ENCODE measurements at regions not wholly inside any gene's neighbourhood (a gene's known extent, or its start where the extent isn't known, plus 50 kb on each side); places are given as distances from the start of the nearest gene placed in this dataset.

DNA sequence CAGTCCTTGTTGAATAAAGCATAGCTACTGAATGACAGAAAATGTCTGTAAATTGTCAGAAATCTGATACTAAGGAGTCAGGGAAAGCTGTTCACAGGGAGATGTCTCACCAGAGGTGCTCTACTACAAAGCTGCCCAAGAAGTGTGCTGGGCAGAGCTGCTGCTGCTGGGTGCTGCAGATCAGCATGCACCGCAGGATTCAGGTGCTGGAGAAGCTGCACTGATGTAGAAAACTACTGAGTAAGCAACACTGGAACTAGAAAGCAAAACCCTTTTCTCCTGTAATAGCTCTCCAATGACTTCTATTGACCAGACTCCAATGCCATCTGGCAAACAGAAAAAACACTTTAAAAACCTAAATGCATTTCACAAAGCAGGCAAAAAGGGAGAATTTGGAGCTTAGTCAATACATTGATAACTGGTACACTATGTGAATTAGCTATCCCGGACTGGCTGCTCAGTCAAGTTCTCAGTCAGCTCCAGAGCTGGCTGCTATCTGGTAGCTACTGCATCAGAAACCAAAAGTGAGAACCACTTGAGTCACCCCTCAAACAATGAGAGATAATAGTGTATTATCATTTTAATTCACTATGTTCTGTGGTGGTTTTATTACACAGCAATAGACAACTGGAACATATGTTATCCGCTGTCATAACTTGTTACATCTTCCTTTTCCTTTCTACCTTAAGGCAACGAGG is 493.1 kb downstream of the CPS1 start:
- H3K4me3 ChIP-seq = no peak overlapping the region
- no peaks in the 10 kb centered on the region for H3K36me3 ChIP-seq
- H3K27me3 ChIP-seq = no peaks in the 10 kb centered on the region
- TF ChIP-seq EP300 (IDR thresholded peaks at IDR 0.05) = no peak
- TF ChIP-seq, protein P1, sequence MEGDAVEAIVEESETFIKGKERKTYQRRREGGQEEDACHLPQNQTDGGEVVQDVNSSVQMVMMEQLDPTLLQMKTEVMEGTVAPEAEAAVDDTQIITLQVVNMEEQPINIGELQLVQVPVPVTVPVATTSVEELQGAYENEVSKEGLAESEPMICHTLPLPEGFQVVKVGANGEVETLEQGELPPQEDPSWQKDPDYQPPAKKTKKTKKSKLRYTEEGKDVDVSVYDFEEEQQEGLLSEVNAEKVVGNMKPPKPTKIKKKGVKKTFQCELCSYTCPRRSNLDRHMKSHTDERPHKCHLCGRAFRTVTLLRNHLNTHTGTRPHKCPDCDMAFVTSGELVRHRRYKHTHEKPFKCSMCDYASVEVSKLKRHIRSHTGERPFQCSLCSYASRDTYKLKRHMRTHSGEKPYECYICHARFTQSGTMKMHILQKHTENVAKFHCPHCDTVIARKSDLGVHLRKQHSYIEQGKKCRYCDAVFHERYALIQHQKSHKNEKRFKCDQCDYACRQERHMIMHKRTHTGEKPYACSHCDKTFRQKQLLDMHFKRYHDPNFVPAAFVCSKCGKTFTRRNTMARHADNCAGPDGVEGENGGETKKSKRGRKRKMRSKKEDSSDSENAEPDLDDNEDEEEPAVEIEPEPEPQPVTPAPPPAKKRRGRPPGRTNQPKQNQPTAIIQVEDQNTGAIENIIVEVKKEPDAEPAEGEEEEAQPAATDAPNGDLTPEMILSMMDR (IDR thresholded peaks at IDR 0.05) = no peak
- TF ChIP-seq POLR2A (IDR thresholded peaks at IDR 0.05) = no peak
- H3K4me1 ChIP-seq = no peaks in the 10 kb centered on the region
- no peak overlapping the region for H3K27ac ChIP-seq
- no peak for DNase-seq (ENCODE audit: low spot score in 2 of 2)
- 90 to 96% methylated on average over 4 of the region's 4 CpGs for WGBS, 2 donors
- H3K9me3 ChIP-seq = no peaks in the 10 kb centered on the region

DNA sequence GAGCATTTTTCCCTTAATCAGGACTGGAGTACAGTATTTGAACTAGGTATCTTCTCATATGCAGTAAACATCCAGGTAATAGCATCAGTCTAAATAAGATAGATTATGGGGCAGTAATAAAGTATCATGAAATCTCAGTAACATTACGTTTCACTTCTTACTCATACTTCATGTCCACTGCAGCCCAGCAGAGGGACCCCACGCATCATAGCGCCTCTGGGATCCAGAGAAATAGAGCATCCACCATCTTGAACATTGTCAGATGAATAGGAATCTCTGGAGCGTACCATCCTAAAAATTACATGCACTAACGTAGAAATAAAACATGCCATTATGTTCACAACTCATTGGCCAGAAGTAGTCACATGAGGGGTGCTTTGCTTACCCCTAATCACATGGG is 499.0 kb downstream of the CPS1 start:
- Histone ChIP-seq H3K9me3 (no peaks in the 10 kb centered on the region), H3K36me3 (no peaks in the 10 kb centered on the region), H3K27ac (no peak overlapping the region), H3K27me3 (no peaks in the 10 kb centered on the region), H3K4me1 (no peaks in the 10 kb centered on the region), H3K4me3 (no peak overlapping the region)
- TF ChIP-seq POLR2A (IDR thresholded peaks at IDR 0.05) (no peak), EP300 (IDR thresholded peaks at IDR 0.05) (no peak)
- TF ChIP-seq, protein P1 (IDR thresholded peaks at IDR 0.05) = no peak
- 80 to 84% methylated on average over 5 of the region's 5 CpGs for WGBS, 2 donors
- no peak for DNase-seq (ENCODE audit: low spot score in 2 of 2)

DNA sequence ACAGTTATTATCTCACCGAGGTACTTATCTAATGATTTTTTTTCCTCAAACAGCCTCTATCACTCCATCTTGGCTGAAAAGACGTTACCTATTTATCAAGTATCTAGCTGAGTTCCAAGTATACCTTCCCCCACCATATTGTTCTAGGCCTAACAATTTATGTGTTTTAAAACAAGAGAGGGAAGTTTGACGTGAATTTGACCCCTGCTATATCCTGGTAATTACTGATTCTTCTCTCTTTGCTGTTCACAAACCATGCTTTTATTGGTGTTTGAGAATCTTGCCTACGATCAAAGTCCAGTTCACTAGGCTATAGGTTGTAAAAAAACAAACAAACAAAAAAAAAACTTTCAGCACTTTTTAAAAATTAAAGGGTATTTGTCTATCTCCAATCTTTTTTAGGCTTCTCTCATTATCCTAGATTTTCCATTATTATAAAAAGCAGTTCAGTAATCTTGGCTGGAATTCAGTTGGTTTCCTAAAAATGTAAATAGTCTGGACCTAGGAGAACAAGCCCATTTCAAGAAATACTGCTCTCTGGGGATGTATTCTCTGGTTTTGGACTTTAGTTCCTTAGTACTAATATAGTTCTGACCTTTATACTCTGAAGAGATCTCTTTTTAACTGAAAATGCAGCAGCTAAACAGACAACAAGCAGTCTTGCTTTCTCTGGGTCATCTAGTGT is 505.4 kb downstream of the CPS1 start:
- H3K9me3 ChIP-seq = no peaks in the 10 kb centered on the region
- no peaks in the 10 kb centered on the region for H3K36me3 ChIP-seq
- no peak overlapping the region for H3K4me3 ChIP-seq
- TF ChIP-seq EP300 (IDR thresholded peaks at IDR 0.05) (no peak), POLR2A (IDR thresholded peaks at IDR 0.05) (no peak)
- TF ChIP-seq, protein P1 (IDR thresholded peaks at IDR 0.05) = no peak
- no peak for DNase-seq (ENCODE audit: low spot score in 2 of 2)
- no peaks in the 10 kb centered on the region for H3K4me1 ChIP-seq
- WGBS, 2 donors = 45 to 49% methylated on average over 4 of the region's 4 CpGs
- H3K27ac ChIP-seq = no peak overlapping the region
- H3K27me3 ChIP-seq = no peaks in the 10 kb centered on the region

DNA sequence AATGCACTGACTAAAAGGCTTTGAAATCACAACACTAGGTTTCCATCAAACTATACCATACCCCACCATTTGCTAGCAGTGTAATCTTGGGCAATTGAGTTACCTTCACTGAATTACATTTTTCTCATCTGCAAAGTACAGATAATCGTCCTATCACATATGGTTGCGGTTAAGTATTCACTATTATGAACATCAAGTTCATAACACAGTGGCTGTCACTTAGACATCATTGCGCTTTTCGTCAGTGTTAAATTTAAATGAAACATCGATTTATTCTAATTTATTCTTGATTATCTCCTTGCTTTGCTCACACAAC is 505.9 kb downstream of the CPS1 start:
- Histone ChIP-seq H3K27ac (no peak overlapping the region), H3K4me1 (no peaks in the 10 kb centered on the region), H3K9me3 (no peaks in the 10 kb centered on the region), H3K27me3 (no peaks in the 10 kb centered on the region), H3K36me3 (no peaks in the 10 kb centered on the region), H3K4me3 (no peak overlapping the region)
- DNase-seq (ENCODE audit: low spot score in 2 of 2) = no peak
- 66 to 88% methylated on average over 5 of the region's 5 CpGs for WGBS, 2 donors
- TF ChIP-seq, protein P1 (IDR thresholded peaks at IDR 0.05) = no peak
- TF ChIP-seq EP300 (IDR thresholded peaks at IDR 0.05) (no peak), POLR2A (IDR thresholded peaks at IDR 0.05) (no peak)

DNA sequence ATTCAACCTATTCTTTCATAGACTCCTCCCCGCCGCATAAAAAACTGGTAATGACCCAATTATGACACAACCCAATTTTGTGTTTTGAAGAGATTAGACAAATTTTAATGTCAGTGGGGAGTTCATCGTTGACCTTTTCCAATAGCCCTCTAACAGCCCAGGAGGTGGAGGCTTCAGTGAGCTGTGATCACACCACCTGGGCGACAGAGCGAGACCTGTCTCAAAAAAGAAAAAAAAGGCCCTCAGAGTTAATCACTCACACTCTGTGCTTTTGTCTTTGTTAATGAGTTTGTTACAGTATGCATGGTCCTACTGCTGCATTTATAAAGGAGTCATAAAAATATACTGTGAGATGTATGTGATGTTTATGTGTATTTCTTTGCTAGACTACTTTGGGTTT is 510.6 kb downstream of the CPS1 start:
- Histone ChIP-seq H3K4me1 (no peaks in the 10 kb centered on the region), H3K4me3 (no peak overlapping the region), H3K9me3 (no peaks in the 10 kb centered on the region), H3K27ac (no peak overlapping the region), H3K27me3 (no peaks in the 10 kb centered on the region), H3K36me3 (no peaks in the 10 kb centered on the region)
- 97 to 99% methylated on average over 5 of the region's 5 CpGs for WGBS, 2 donors
- TF ChIP-seq, protein P1 (IDR thresholded peaks at IDR 0.05) = no peak
- TF ChIP-seq EP300 (IDR thresholded peaks at IDR 0.05) = no peak
- no peak for TF ChIP-seq POLR2A (IDR thresholded peaks at IDR 0.05)
- no peak for DNase-seq (ENCODE audit: low spot score in 2 of 2)
